HG03159 (cell line): ENCODE measurements at regions not wholly inside any gene's neighbourhood (a gene's known extent, or its start where the extent isn't known, plus 50 kb on each side); places are given as distances from the start of the nearest gene placed in this dataset.
"Not testable (repeated sequence)": the region's sequence is repeated elsewhere in the genome, so short reads cannot be mapped to it uniquely, and the experiment has no call there.

Source experiments
- ATAC-seq: cut with Tn5 transposase; IDR thresholded peaks from one replicate; pipeline ENCODE4 v1.9.1; 2021; ENCODE audit warnings: mild to moderate bottlenecking, moderate library complexity; ENCODE audit not compliant: unreplicated experiment

- no peak for ATAC-seq
Measured at GRCh38 chrX:13226214-13226613, 93.6 kb downstream of the ATXN3L start.

- no peak for ATAC-seq
Measured at GRCh38 chrX:13223868-13224567, 95.8 kb downstream of the ATXN3L start.

DNA sequence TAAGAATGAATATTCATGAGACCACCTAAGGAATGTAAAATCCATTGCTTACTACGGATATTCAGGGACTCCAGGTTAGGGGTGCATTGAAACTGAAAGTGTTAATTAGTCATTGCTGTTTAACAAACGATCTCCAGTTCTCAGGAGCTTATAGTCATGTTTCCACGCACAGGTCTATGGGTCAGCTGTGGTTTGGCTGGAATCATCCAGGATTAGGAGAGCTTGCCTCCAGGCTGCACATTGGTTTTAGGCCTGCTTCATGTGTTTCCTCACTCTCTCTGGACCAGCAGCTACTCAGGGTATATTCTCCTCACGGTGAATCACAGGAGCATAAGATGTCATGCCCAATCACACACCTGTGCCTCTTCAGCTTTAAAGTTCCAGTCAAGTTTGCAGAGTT lies 98.9 kb downstream of the ATXN3L start:
- ATAC-seq: no peak

- ATAC-seq: no peak
Measured at GRCh38 chrX:13219991-13220764, 99.7 kb downstream of the ATXN3L start.

- ATAC-seq: no peak
Measured at GRCh38 chrX:13218758-13219157, 101.1 kb downstream of the ATXN3L start.

GRCh38 chrX:13216139-13216538 lies 103.7 kb downstream of the ATXN3L start:
- no peak for ATAC-seq

DNA sequence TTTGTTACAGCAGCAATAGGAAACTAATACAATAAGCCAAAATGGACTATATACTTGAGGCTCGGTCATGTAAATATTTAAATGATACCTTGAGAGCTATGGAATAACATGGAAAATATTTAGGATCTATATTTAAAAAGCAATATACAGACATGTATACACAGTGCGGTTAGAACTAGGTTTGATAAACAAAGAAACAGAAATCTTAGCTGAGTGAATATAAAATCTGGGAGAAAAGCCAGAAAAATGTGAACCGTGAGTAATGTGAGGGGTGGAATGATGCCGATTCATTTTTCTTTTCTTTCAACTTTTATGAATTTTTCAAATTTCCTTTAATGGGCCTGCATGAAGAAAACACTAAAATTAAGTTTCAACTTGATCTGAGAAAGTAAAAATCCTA lies 104.1 kb downstream of the ATXN3L start:
- no peak for ATAC-seq

DNA sequence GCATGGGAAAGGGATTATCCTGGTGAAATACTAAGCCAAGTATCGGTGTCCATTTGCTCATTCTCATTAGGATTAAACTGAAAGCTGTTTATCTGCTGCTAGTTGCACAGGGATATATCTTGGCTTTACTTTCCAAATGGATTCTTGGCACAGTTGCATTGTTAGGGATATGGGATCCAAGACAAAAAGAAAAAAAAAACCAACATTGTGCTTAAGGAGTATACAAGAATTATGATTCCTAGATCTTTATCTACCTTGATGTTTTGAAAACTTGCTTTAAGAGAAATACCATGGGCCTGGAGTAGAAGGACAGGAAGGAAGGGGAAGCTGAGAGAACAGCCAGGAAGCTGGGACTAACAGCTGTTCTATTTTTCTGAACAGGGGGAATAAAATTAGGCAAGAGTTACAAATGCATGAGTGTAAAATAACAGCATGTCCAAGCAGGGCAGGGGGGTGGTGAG lies 107.6 kb downstream of the ATXN3L start:
- no peak for ATAC-seq

GRCh38 chrX:13210142-13210541 lies 109.7 kb downstream of the ATXN3L start:
- ATAC-seq: not testable (repeated sequence)

DNA sequence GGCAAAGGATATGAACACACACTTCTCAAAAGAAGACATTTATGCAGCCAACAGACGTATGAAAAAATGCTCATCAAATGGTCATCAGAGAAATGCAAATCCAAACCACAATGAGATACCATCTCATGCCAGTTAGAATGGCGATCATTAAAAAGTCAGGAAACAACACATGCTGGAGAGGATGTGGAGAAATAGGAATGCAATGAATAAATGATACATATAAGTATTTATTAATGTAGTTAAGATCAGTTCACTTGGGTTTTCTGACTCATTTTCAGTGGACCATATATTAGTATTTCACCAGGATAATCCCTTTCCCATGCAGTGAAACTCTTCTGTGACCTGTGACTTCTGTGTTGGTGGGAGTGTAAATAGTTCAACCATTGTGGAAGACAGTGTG lies 110.1 kb downstream of the ATXN3L start:
- not testable (repeated sequence) for ATAC-seq

GRCh38 chrX:13208281-13208935 lies 111.4 kb downstream of the ATXN3L start:
- no peak for ATAC-seq

GRCh38 chrX:13203271-13203670 lies 116.6 kb downstream of the ATXN3L start:
- no peak for ATAC-seq

DNA sequence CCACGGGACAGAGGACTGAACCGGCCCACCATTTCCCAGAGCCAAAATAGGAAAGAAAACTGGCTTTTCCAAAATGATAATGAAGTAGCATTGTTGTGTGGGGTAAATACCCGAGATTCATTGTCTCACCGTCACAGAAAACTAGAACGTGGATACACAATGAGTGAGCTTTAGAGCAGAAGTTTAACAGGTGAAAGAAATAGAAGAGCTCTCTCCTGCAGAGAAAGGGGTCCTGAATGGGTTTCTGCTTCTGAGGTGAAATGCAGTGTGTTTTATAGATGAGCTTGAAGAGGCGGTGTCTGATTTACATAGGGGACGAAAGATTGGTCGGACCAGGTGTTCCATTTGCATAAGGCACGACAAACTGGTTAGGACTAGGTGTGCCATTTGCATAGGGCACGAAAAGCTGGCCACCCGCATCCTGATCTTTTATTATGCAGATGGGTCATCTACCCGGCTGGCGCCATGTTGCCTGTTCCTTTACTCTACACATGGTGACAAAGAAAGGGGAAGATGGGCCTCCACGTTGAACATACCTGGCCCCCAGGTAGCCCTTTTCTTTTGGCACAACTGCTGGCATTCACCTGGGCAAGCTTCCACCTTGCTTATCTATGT lies 118.1 kb downstream of the ATXN3L start:
- no peak for ATAC-seq

DNA sequence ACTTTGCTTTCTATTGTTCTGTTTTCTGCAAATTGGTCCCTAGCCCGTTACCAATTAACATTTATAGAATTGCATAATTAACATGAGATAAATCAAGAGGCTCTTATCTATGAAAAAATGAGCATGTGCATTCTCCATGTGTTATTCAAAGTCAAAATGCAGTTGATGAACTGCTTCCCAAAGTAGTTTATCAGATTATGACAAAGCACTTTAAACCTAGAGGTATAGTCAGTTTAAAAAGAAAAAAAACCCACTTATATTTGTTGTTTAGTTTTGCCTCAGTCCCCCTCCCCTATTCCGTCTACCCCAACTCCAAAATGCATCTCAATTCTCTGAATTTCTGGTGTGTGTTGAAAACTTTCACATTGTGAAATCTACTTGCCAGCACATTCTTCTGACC lies 119.5 kb downstream of the ATXN3L start:
- ATAC-seq: no peak

- ATAC-seq: no peak
Measured at GRCh38 chrX:13198762-13199064, 121.1 kb downstream of the ATXN3L start.

DNA sequence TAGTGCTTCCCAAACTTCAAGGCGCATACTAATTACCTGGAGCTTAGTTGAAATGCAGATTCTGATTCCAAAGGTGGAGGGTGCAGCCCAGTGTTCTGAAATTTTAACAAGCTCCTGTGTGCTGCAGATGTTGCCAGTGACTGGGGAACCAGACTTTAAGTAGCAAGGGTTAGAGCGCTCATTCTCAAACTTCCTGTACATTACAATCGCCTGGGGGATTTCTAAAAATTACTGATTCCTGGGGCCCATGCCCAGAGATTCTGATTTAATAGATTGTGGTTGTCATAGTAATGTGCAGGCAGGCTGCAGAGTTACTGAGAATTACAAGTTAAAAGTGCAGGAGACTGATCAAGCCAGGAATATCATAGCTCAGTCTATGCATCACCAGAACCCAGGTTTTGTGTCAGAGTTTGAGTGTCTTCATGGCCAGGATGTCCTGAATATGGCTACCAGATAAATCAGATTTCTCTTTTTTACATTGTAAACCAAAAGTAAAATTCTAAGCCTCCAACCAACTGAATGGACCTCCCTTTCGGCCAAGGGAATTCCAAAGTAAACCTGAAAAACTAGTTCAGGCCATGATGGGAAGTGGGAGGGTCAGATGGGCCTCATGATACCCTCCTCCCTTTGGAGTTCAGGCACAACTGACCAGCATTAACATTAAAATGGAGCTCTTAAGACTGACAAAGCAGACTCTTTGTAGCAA lies 121.6 kb downstream of the ATXN3L start:
- ATAC-seq: no peak

DNA sequence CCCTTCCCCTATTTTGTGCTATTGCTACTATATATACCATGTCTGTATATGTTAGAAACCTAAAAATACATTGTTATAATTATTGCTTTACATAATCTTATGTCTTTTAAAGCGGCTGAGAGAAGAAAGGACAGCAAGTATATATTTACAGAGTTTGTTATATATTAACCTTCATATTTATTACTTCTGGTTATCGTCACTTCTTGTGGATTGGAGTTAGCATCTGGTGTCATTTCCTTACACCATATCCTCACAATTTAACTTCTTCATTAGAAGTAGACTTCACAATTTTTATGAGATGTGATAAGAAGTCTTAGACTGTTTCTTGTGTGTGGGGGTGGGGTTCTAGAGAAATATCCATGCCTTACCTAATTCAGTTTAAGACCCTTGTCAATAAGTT lies 123.1 kb downstream of the ATXN3L start:
- no peak for ATAC-seq

GRCh38 chrX:13195340-13195739 lies 124.5 kb downstream of the ATXN3L start:
- no peak for ATAC-seq

GRCh38 chrX:13194291-13195103 lies 125.4 kb downstream of the ATXN3L start:
- no peak for ATAC-seq

DNA sequence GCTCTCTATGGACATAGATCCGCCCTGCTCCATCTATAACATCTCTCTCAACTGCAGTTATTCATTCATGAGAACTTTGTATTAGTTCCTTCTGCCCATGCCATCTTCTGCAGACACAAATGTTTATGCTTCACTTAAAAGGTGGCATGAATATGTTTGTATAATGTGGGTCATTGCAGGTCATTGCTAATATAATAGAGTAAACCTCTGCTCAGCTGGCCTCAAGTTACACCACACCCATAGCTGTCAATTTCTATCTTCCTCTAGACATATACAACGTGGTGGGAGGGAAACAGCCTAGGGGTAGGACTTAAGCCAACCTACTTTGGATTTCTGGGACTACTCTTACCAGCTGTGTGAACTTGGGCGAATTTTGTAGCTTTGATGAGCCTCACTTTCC lies 129.8 kb downstream of the ATXN3L start:
- ATAC-seq: no peak
